ENCODE measurements at regions not wholly inside any gene's neighbourhood (a gene's known extent, or its start where the extent isn't known, plus 50 kb on each side); places are given as distances from the start of the nearest gene placed in this dataset.

DNA sequence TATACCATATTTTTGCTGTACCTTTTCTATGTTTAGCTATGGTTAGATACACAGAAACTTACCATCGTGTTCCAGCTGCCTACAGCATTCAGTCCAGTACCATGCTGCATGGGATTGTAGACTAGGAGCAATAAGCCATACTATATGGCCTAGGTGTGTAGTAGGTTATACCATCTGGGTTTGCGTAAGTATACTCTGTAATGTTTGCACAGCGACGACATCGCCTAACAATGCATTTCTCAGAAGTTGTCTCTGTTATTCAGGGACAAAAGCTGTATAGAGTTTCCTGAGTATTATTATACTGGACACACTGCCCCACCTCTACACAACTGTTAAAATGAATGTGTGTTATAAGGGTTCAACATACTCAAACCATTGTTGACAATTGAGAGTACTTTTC lies 93.8 kb upstream of the MKI67 start:
- Histone ChIP-seq H3K36me3 (ENCODE audit: control insufficient read depth in 1 of 2, insufficient read depth in 2 of 2, low read length in 2 of 2) (no peaks in the 10 kb centered on the region), H3K4me3 (replicated peaks in 1 of 2; ENCODE audit: low read depth in 1 of 2, low read length in 2 of 2) (no peak overlapping the region), H3K27ac (ENCODE audit: low read depth, low read length) (no peak overlapping the region), H3K9ac (ENCODE audit: low read length) (no peak overlapping the region), H3K9me2 (ENCODE audit: insufficient read depth) (no peaks in the 10 kb centered on the region), H2AFZ (ENCODE audit: low read depth, low read length, poor library complexity, severe bottlenecking) (no peak overlapping the region), H4K20me1 (ENCODE audit: insufficient read depth) (no peaks in the 10 kb centered on the region), H3K27me3 (ENCODE audit: insufficient read depth, low read length) (0 out of 2 replicates have a peak, but pooled peaks cover 10% of the 10 kb centered on the region), H3K9me3 (ENCODE audit: control insufficient read depth in 1 of 2, insufficient read depth in 1 of 2, low read depth in 1 of 2, low read length in 2 of 2) (no peaks in the 10 kb centered on the region), H3K4me1 (ENCODE audit: control insufficient read depth in 1 of 2, insufficient read depth in 2 of 2, low read length in 2 of 2) (no peaks in the 10 kb centered on the region), H3K79me2 (ENCODE audit: insufficient read depth, low read length) (no peaks in the 10 kb centered on the region), H3K4me2 (ENCODE audit: low read length) (no peak overlapping the region)
- DNase-seq (ENCODE audit: low read depth, low spot score) (no peak), ATAC-seq (no peak)
- CTCF ChIA-PET, result no interaction called here
- intact Hi-C loops (cut with micrococcal nuclease), result no loop called here
- no TSS peak for BruUV-seq (replicated peaks)
- POLR2A ChIA-PET, result no interaction called here
- RAD21 ChIA-PET (ENCODE audit: low non-redundant PET in 1 of 2, low total read pairs in 2 of 2, uncharacterized antibody in 2 of 2, unreplicated experiment in 2 of 2), result no interaction called here
- TF ChIP-seq CBX3 (IDR thresholded peaks at IDR 0.05; ENCODE audit: low read depth) (no peak), SIN3A (IDR thresholded peaks at IDR 0.05; ENCODE audit: low read depth) (no peak), EZH2 (IDR thresholded peaks at IDR 0.05) (no peak), SP1 (IDR thresholded peaks at IDR 0.05; ENCODE audit: low read depth) (no peak), FOSL1 (IDR thresholded peaks at IDR 0.05; ENCODE audit: low read depth) (no peak), ZFX (IDR thresholded peaks at IDR 0.05) (no peak), YY1 (IDR thresholded peaks at IDR 0.05; ENCODE audit: extremely low read depth, insufficient replicate concordance, low read depth, low read length) (no peak), ELF1 (IDR thresholded peaks at IDR 0.05; ENCODE audit: borderline replicate concordance, low read depth) (no peak), EGR1 (IDR thresholded peaks at IDR 0.05; ENCODE audit: low read depth) (no peak), JUND (IDR thresholded peaks at IDR 0.05) (no peak)
- TF ChIP-seq, protein P1, sequence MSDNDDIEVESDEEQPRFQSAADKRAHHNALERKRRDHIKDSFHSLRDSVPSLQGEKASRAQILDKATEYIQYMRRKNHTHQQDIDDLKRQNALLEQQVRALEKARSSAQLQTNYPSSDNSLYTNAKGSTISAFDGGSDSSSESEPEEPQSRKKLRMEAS (IDR thresholded peaks at IDR 0.05), result no peak
- TF ChIP-seq, protein P2, sequence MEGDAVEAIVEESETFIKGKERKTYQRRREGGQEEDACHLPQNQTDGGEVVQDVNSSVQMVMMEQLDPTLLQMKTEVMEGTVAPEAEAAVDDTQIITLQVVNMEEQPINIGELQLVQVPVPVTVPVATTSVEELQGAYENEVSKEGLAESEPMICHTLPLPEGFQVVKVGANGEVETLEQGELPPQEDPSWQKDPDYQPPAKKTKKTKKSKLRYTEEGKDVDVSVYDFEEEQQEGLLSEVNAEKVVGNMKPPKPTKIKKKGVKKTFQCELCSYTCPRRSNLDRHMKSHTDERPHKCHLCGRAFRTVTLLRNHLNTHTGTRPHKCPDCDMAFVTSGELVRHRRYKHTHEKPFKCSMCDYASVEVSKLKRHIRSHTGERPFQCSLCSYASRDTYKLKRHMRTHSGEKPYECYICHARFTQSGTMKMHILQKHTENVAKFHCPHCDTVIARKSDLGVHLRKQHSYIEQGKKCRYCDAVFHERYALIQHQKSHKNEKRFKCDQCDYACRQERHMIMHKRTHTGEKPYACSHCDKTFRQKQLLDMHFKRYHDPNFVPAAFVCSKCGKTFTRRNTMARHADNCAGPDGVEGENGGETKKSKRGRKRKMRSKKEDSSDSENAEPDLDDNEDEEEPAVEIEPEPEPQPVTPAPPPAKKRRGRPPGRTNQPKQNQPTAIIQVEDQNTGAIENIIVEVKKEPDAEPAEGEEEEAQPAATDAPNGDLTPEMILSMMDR (IDR thresholded peaks at IDR 0.05 in 2 of 3, conservative IDR thresholded peaks at IDR 0.05 in 1 of 3; ENCODE audit: borderline replicate concordance in 1 of 3, insufficient read depth in 1 of 3, low read depth in 2 of 3, low read length in 2 of 3), result no peak
- TF ChIP-seq, protein P3, sequence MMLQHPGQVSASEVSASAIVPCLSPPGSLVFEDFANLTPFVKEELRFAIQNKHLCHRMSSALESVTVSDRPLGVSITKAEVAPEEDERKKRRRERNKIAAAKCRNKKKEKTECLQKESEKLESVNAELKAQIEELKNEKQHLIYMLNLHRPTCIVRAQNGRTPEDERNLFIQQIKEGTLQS (IDR thresholded peaks at IDR 0.05), result no peak
